ENCODE measurements at regions not wholly inside any gene's neighbourhood (a gene's known extent, or its start where the extent isn't known, plus 50 kb on each side); places are given as distances from the start of the nearest gene placed in this dataset.

DNA sequence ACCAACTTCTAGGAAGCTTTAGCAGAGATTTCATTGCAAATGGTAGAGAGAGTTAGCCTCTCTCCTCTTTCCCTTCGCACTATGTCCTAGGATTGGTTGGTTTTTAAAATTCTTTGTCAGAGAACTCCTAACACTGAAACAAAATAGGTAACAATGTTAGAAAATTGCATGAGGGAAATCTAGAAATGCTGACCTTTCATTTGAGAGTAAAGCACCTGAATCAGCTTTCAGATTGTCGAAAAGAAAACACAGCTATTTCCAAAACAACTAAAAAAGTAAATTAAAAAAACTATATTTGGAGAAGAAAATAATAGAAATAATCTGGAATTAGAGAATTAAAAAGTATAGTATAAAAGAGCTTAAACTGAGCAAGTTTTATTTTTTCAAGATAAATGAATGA lies 108.1 kb upstream of the GK2 start (continued):
- TF ChIP-seq ERG (CRISPR knock-in tag; IDR thresholded peaks at IDR 0.05) (no peak), PRRX2 (CRISPR knock-in tag; IDR thresholded peaks at IDR 0.05) (no peak)

DNA sequence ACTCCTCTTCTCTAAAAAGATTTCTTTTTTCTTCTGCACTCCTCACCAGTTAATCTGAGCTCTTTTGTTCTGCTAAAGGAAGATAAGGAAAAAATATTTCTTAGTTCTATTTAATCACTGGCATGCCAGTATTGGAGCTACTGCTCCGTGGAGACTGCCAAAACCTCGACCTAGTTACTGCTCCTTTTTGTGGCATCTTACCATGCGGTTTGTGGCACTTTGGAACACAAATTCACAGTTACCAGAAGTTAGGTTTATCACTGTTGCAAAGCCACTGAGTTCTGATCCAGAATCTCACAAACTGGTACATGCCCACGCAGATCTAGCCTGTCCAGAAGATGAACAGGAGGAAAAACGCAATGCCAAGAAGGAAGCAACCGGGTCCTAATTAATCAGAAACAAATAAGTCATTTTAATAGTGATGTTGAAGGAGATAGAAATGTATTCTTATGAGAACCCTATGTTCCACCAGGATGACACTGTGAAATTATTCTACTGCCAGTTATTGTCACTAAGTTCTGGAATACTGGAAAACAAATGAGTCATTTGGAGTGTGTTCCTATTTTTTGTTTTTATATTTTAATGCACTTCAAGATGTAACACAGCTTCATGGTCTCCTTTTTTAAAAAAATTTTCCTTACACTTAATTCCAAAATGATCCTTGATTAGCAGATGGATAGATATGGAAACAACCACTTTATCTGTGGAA lies 106.7 kb upstream of the GK2 start:
- no peak overlapping the region for H3K4me3 Mint-ChIP-seq
- POLR2A ChIA-PET: no interaction called here
- ATAC-seq (no peak), DNase-seq (ENCODE audit: low spot score) (no peak)
- H3K27ac Mint-ChIP-seq: no peak overlapping the region
- H3K4me1 Mint-ChIP-seq: no peaks in the 10 kb centered on the region
- H3K36me3 Mint-ChIP-seq: no peaks in the 10 kb centered on the region; the same call in 1 of the 2 replicates
- CTCF ChIA-PET: no interaction called here
- no peaks in the 10 kb centered on the region for H3K27me3 Mint-ChIP-seq (ENCODE audit: low read depth)
- H3K9me3 Mint-ChIP-seq: peaks cover 3% of the 10 kb centered on the region
- TF ChIP-seq FOXJ3 (CRISPR knock-in tag; IDR thresholded peaks at IDR 0.05; ENCODE audit: borderline replicate concordance): no peak
- no peak for TF ChIP-seq ZNF416 (CRISPR knock-in tag; IDR thresholded peaks at IDR 0.05)
- TF ChIP-seq, protein P1, sequence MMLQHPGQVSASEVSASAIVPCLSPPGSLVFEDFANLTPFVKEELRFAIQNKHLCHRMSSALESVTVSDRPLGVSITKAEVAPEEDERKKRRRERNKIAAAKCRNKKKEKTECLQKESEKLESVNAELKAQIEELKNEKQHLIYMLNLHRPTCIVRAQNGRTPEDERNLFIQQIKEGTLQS (CRISPR knock-in tag; conservative IDR thresholded peaks at IDR 0.05): no peak
- TF ChIP-seq TCF7 (CRISPR knock-in tag; IDR thresholded peaks at IDR 0.05; ENCODE audit: low read depth): no peak
- TF ChIP-seq GABPB1 (CRISPR knock-in tag; IDR thresholded peaks at IDR 0.05): no peak
- no peak for TF ChIP-seq ZNF423 (CRISPR knock-in tag; IDR thresholded peaks at IDR 0.05)
- TF ChIP-seq CREB1 (CRISPR knock-in tag; IDR thresholded peaks at IDR 0.05): no peak
- no peak for TF ChIP-seq USF1 (CRISPR knock-in tag; IDR thresholded peaks at IDR 0.05)
- TF ChIP-seq ZNF532 (CRISPR knock-in tag; IDR thresholded peaks at IDR 0.05; ENCODE audit: borderline replicate concordance): no peak
- TF ChIP-seq ZNF317 (CRISPR knock-in tag; IDR thresholded peaks at IDR 0.05; ENCODE audit: borderline replicate concordance, low read depth): no peak
- no peak for TF ChIP-seq ZNF121 (CRISPR knock-in tag; IDR thresholded peaks at IDR 0.05)
- TF ChIP-seq, protein P2, sequence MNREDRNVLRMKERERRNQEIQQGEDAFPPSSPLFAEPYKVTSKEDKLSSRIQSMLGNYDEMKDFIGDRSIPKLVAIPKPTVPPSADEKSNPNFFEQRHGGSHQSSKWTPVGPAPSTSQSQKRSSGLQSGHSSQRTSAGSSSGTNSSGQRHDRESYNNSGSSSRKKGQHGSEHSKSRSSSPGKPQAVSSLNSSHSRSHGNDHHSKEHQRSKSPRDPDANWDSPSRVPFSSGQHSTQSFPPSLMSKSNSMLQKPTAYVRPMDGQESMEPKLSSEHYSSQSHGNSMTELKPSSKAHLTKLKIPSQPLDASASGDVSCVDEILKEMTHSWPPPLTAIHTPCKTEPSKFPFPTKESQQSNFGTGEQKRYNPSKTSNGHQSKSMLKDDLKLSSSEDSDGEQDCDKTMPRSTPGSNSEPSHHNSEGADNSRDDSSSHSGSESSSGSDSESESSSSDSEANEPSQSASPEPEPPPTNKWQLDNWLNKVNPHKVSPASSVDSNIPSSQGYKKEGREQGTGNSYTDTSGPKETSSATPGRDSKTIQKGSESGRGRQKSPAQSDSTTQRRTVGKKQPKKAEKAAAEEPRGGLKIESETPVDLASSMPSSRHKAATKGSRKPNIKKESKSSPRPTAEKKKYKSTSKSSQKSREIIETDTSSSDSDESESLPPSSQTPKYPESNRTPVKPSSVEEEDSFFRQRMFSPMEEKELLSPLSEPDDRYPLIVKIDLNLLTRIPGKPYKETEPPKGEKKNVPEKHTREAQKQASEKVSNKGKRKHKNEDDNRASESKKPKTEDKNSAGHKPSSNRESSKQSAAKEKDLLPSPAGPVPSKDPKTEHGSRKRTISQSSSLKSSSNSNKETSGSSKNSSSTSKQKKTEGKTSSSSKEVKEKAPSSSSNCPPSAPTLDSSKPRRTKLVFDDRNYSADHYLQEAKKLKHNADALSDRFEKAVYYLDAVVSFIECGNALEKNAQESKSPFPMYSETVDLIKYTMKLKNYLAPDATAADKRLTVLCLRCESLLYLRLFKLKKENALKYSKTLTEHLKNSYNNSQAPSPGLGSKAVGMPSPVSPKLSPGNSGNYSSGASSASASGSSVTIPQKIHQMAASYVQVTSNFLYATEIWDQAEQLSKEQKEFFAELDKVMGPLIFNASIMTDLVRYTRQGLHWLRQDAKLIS (CRISPR knock-in tag; IDR thresholded peaks at IDR 0.05; ENCODE audit: borderline replicate concordance): no peak
- TF ChIP-seq SMAD3 (CRISPR knock-in tag; IDR thresholded peaks at IDR 0.05; ENCODE audit: borderline replicate concordance): no peak
- TF ChIP-seq ZNF281 (CRISPR knock-in tag; IDR thresholded peaks at IDR 0.05): no peak
- no peak for TF ChIP-seq TEAD1 (CRISPR knock-in tag; IDR thresholded peaks at IDR 0.05)
- TF ChIP-seq RELA (CRISPR knock-in tag; IDR thresholded peaks at IDR 0.05; ENCODE audit: borderline replicate concordance): no peak
